H9 (cell line): ENCODE measurements at regions not wholly inside any gene's neighbourhood (a gene's known extent, or its start where the extent isn't known, plus 50 kb on each side); places are given as distances from the start of the nearest gene placed in this dataset.

ENCODE experiments used
- DNase-seq: peaks from one replicate; pipeline ENCODE4 v3.0.0-alpha.2; 2017
- H2AFZ ChIP-seq: one replicate; pipeline ENCODE4 v1.6.1; 2013; ENCODE audit warnings: mild to moderate bottlenecking, low read length, control low read depth, moderate library complexity
- H2AK5ac ChIP-seq: 2 replicates; pipeline ENCODE4 v1.6.1; 2013; ENCODE audit warnings: low read length, control low read depth, mixed read lengths; ENCODE audit not compliant: insufficient read length
- H2BK120ac ChIP-seq: one replicate; pipeline ENCODE4 v1.6.1; 2013; ENCODE audit warnings: low read depth, mild to moderate bottlenecking, low read length, control low read depth, inconsistent platforms; ENCODE audit not compliant: poor library complexity, severe bottlenecking
- H2BK12ac ChIP-seq: 2 replicates; pipeline ENCODE4 v1.6.1; 2013; ENCODE audit warnings: low read length, control low read depth, mixed read lengths, low read depth; ENCODE audit not compliant: insufficient read length
- H2BK15ac ChIP-seq: 2 replicates; pipeline ENCODE4 v1.6.1; 2013; ENCODE audit warnings: low read depth, low read length, control low read depth
- H2BK20ac ChIP-seq: one replicate; pipeline ENCODE4 v1.6.1; 2013; ENCODE audit warnings: low read depth, mild to moderate bottlenecking, low read length, control low read depth, inconsistent platforms; ENCODE audit not compliant: poor library complexity, severe bottlenecking
- H2BK5ac ChIP-seq: 2 replicates; pipeline ENCODE4 v1.6.1; 2013; ENCODE audit warnings: low read length, control low read depth, mixed read lengths; ENCODE audit not compliant: insufficient read length
- H3K14ac ChIP-seq: 2 replicates; pipeline ENCODE4 v1.6.1; 2013; ENCODE audit warnings: low read length, control low read depth; ENCODE audit not compliant: insufficient read depth
- H3K18ac ChIP-seq: 2 replicates; pipeline ENCODE4 v1.6.1; 2013; ENCODE audit warnings: low read depth, mild to moderate bottlenecking, mixed read lengths, low read length, control low read depth; ENCODE audit not compliant: insufficient read length
- H3K23ac ChIP-seq: 2 replicates; pipeline ENCODE4 v1.6.1; 2013; ENCODE audit warnings: low read length, control low read depth, mixed read lengths, low read depth; ENCODE audit not compliant: insufficient read length
- H3K23me2 ChIP-seq: 2 replicates; pipeline ENCODE4 v1.6.1; 2013; ENCODE audit warnings: low read depth, mild to moderate bottlenecking, mixed read lengths, low read length, control low read depth; ENCODE audit not compliant: insufficient read length, poor library complexity, severe bottlenecking
- H3K27ac ChIP-seq: 2 replicates; pipeline ENCODE4 v1.5.1; 2013; ENCODE audit warnings: low read length, control low read depth, mixed read lengths, low read depth; ENCODE audit not compliant: insufficient read length
- H3K27me3 ChIP-seq: 2 replicates; pipeline ENCODE4 v1.6.1; 2013; ENCODE audit warnings: low read length, control low read depth, inconsistent platforms; ENCODE audit not compliant: insufficient read depth
- H3K4ac ChIP-seq: 2 replicates; pipeline ENCODE4 v1.6.1; 2013; ENCODE audit warnings: low read depth, mild to moderate bottlenecking, control low read depth, inconsistent platforms, low read length, moderate library complexity
- H3K4me1 ChIP-seq: 2 replicates; pipeline ENCODE4 v1.6.1; 2013; ENCODE audit warnings: low read length, control low read depth, inconsistent platforms; ENCODE audit not compliant: insufficient read depth
- H3K4me2 ChIP-seq: 2 replicates; pipeline ENCODE4 v1.6.1; 2013; ENCODE audit warnings: low read length, control low read depth, mixed read lengths; ENCODE audit not compliant: insufficient read length, insufficient read depth
- H3K56ac ChIP-seq: 2 replicates; pipeline ENCODE4 v1.6.1; 2013; ENCODE audit warnings: low read depth, mild to moderate bottlenecking, mixed read lengths, low read length, control low read depth; ENCODE audit not compliant: insufficient read length
- H3K79me1 ChIP-seq: 2 replicates; pipeline ENCODE4 v1.6.1; 2013; ENCODE audit warnings: low read depth, mild to moderate bottlenecking, moderate library complexity, low read length, control low read depth, inconsistent platforms; ENCODE audit not compliant: insufficient read depth, poor library complexity, severe bottlenecking
- H3K79me2 ChIP-seq: 2 replicates; pipeline ENCODE4 v1.6.1; 2013; ENCODE audit warnings: low read length, control low read depth, inconsistent platforms; ENCODE audit not compliant: insufficient read depth
- H3K9ac ChIP-seq: 2 replicates; pipeline ENCODE4 v1.6.1; 2013; ENCODE audit warnings: low read length, control low read depth, mixed read lengths; ENCODE audit not compliant: insufficient read length; ENCODE audit errors: extremely low read depth
- H3K9me3 ChIP-seq: one replicate; pipeline ENCODE4 v1.6.1; 2013; ENCODE audit warnings: low read depth, low read length, inconsistent platforms; ENCODE audit not compliant: control insufficient read depth
- H3T11ph ChIP-seq: one replicate; pipeline ENCODE4 v1.6.1; 2013; ENCODE audit warnings: mild to moderate bottlenecking, low read length, control low read depth, inconsistent platforms
- H4K20me1 ChIP-seq: one replicate; pipeline ENCODE4 v1.6.1; 2013; ENCODE audit not compliant: control insufficient read depth, insufficient read length, insufficient read depth
- H4K5ac ChIP-seq: 2 replicates; pipeline ENCODE4 v1.6.1; 2013; ENCODE audit warnings: low read depth, mild to moderate bottlenecking, mixed read lengths, low read length, control low read depth; ENCODE audit not compliant: insufficient read length
- H4K8ac ChIP-seq: replicated peaks from 2 replicates; pipeline ENCODE4 v1.6.1; 2013; ENCODE audit warnings: low read length, control low read depth, mixed read lengths, low read depth; ENCODE audit not compliant: insufficient read length
- H4K91ac ChIP-seq: 2 replicates; pipeline ENCODE4 v1.6.1; 2013; ENCODE audit warnings: low read depth, mild to moderate bottlenecking, moderate library complexity, mixed read lengths, low read length, control low read depth; ENCODE audit not compliant: insufficient read length
- H3K27ac Mint-ChIP-seq, 3 experiments: 2 replicates in 2 of 3; 3 replicates in 1 of 3; pipeline ENCODE4 v1.8.0; 2020 to 2021; ENCODE audit warnings: mixed read lengths in 3 of 3, mild to moderate bottlenecking in 1 of 3, moderate library complexity in 1 of 3
- H3K27me3 Mint-ChIP-seq: 2 replicates; pipeline ENCODE4 v1.8.0; 2021; ENCODE audit warnings: low read depth, mild to moderate bottlenecking, moderate library complexity, mixed read lengths
- H3K36me3 Mint-ChIP-seq, 3 experiments: 2 replicates in 2 of 3; 3 replicates in 1 of 3; pipeline ENCODE4 v1.8.0; 2020 to 2021; ENCODE audit warnings: low read depth in 3 of 3, mixed read lengths in 3 of 3; ENCODE audit not compliant: insufficient read depth in 1 of 3
- H3K4me1 Mint-ChIP-seq, 2 experiments: 2 replicates each; pipeline ENCODE4 v1.8.0; 2020; ENCODE audit warnings: mixed read lengths in 2 of 2
- H3K4me3 Mint-ChIP-seq, 2 experiments: 2 replicates in 1 of 2; 3 replicates in 1 of 2; pipeline ENCODE4 v1.8.0; 2020 to 2021; ENCODE audit warnings: mild to moderate bottlenecking in 2 of 2, mixed read lengths in 2 of 2, moderate library complexity in 1 of 2
- H3K9me3 Mint-ChIP-seq, 2 experiments: 2 replicates in 1 of 2; 3 replicates in 1 of 2; pipeline ENCODE4 v1.8.0; 2020; ENCODE audit warnings: mild to moderate bottlenecking in 2 of 2, mixed read lengths in 2 of 2, moderate library complexity in 1 of 2
- CTCF ChIP-seq: fragments of 200-600 bp; sonication (generic); conservative IDR thresholded peaks from 3 replicates; pipeline ENCODE4 v1.8.0; 2021; ENCODE audit warnings: antibody characterized with exemption, mild to moderate bottlenecking
- WGBS: extraction: QIAGEN DNeasy Blood & Tissue Kit; methylation state at CpG from one replicate; pipeline ENCODE4 v1.1.7; 2013; ENCODE audit warnings: missing lambda C conversion rate, low lambda C conversion rate, mixed read lengths; ENCODE audit not compliant: insufficient read length; ENCODE audit errors: extremely low coverage; 5-methylcytosine and 5-hydroxymethylcytosine counted together

GRCh38 chr1:177700856-177701255 lies 269.0 kb downstream of the SEC16B start:
- no peak overlapping the region for H3K4me2 ChIP-seq
- H3K56ac ChIP-seq = no peak overlapping the region
- no peak overlapping the region for H2AFZ ChIP-seq
- H3K79me1 ChIP-seq = no peaks in the 10 kb centered on the region
- H4K5ac ChIP-seq = no peak overlapping the region
- no peaks in the 10 kb centered on the region for H3K27me3 Mint-ChIP-seq
- H2BK20ac ChIP-seq = no peak overlapping the region
- no peaks in the 10 kb centered on the region for H3K9me3 ChIP-seq
- H3K18ac ChIP-seq = no peak overlapping the region
- H4K8ac ChIP-seq = peak overlapping the region; percentile 43
- no peaks in the 10 kb centered on the region for H4K20me1 ChIP-seq
- H3K4me1 ChIP-seq = peaks cover 4% of the 10 kb centered on the region; the same call in 1 of the 2 replicates
- no peak overlapping the region for H3T11ph ChIP-seq
- no peak overlapping the region for H2BK15ac ChIP-seq
- no peak overlapping the region for H3K27ac ChIP-seq
- no peak overlapping the region for H3K9ac ChIP-seq
- no peak overlapping the region for H2AK5ac ChIP-seq
- H3K79me2 ChIP-seq = no peaks in the 10 kb centered on the region
- H2BK12ac ChIP-seq = no peak overlapping the region
- H3K4ac ChIP-seq = no peak overlapping the region
- no peak overlapping the region for H3K23ac ChIP-seq
- no peak for DNase-seq
- H3K27me3 ChIP-seq = no peaks in the 10 kb centered on the region
- no peak overlapping the region for H3K27ac Mint-ChIP-seq
- no peak overlapping the region for H2BK5ac ChIP-seq
- H3K23me2 ChIP-seq = no peaks in the 10 kb centered on the region
- no CpG with 5 or more reads among the region's 5 CpGs for WGBS
- H3K4me1 Mint-ChIP-seq = peaks cover 10 to 11% of the 10 kb centered on the region in 2 experiments
- no peaks in the 10 kb centered on the region for H3K36me3 Mint-ChIP-seq
- H2BK120ac ChIP-seq = no peak overlapping the region
- no peak overlapping the region for H3K4me3 Mint-ChIP-seq
- no peak for TF ChIP-seq CTCF
- no peak overlapping the region for H3K14ac ChIP-seq
- no peak overlapping the region for H4K91ac ChIP-seq
- no peaks in the 10 kb centered on the region; a peak in 1 of 5 replicates for H3K9me3 Mint-ChIP-seq
